Lower leg skin (tissue), 4 donors: ENCODE measurements at regions not wholly inside any gene's neighbourhood (a gene's known extent, or its start where the extent isn't known, plus 50 kb on each side); places are given as distances from the start of the nearest gene placed in this dataset.

Source experiments
- DNase-seq, 2 donors: peaks; one replicate each; pipeline ENCODE4 v3.0.0-alpha.2; 2019; ENCODE audit warnings: low spot score in 2 of 2
- H3K4me3 ChIP-seq: fragments of 200-600 bp; sonication (generic); 2 replicates; pipeline ENCODE4 v1.5.1; 2017; ENCODE audit warnings: mild to moderate bottlenecking, low read depth; ENCODE audit not compliant: poor library complexity, severe bottlenecking
- CTCF ChIP-seq, 3 donors: fragments of 450-650 bp; IDR thresholded peaks; one replicate each; pipeline ENCODE4 v1.5.1; 2016; ENCODE audit warnings: antibody characterized with exemption in 3 of 3, mild to moderate bottlenecking in 3 of 3, moderate library complexity in 2 of 3
- POLR2A ChIP-seq, 2 donors: fragments of 450-650 bp; IDR thresholded peaks; one replicate each; pipeline ENCODE4 v1.6.1; 2016 to 2017; ENCODE audit warnings: antibody characterized with exemption in 2 of 2, mild to moderate bottlenecking in 1 of 2, moderate library complexity in 1 of 2
- WGBS, 2 donors: methylation state at CpG; one replicate each; pipeline ENCODE4 v1.1.5; 2018; 5-methylcytosine and 5-hydroxymethylcytosine counted together
- intact Hi-C: fragments of 100-400 bp; cut with DNase I; formaldehyde crosslinking; loops from one replicate; pipeline ENCODE4 v1.15.0; 2023; ENCODE audit warnings: low total_unique reads

GRCh38 chr20:40186826-40187225, 502.2 kb downstream of the MAFB start:
- 69 to 72% methylated on average over 2 of the region's 2 CpGs for WGBS, 2 donors
- intact Hi-C loops: no loop called here
- no peak overlapping the region for H3K4me3 ChIP-seq
- DNase-seq: no peak
- TF ChIP-seq POLR2A (IDR thresholded peaks at IDR 0.05) (no peak), CTCF (IDR thresholded peaks at IDR 0.05) (no peak)

- no peak for TF ChIP-seq POLR2A (IDR thresholded peaks at IDR 0.05)
- TF ChIP-seq CTCF (IDR thresholded peaks at IDR 0.05): no peak
- 66 to 77% methylated on average over 3 of the region's 3 CpGs for WGBS, 2 donors
- intact Hi-C loops: no loop called here
- no peak overlapping the region for H3K4me3 ChIP-seq
- DNase-seq: no peak
These were observed 507.4 kb downstream of the MAFB start for GRCh38 chr20:40181676-40182075.

- intact Hi-C loops: no loop called here
- WGBS, 2 donors: 52 to 68% methylated on average over 4 of the region's 4 CpGs
- TF ChIP-seq CTCF (IDR thresholded peaks at IDR 0.05) (no peak), POLR2A (IDR thresholded peaks at IDR 0.05) (no peak)
- peak; percentile 62 to 86 for DNase-seq
- no peak overlapping the region for H3K4me3 ChIP-seq
These were observed 512.8 kb downstream of the MAFB start for GRCh38 chr20:40176098-40176841.

- TF ChIP-seq CTCF (IDR thresholded peaks at IDR 0.05) (no peak), POLR2A (IDR thresholded peaks at IDR 0.05) (no peak)
- no peak for DNase-seq
- no peak overlapping the region for H3K4me3 ChIP-seq
- 74 to 75% methylated on average over 1 of the region's 1 CpG for WGBS, 2 donors
- intact Hi-C loops: no loop called here
These were observed 513.7 kb downstream of the MAFB start for GRCh38 chr20:40175296-40175695.

- no peak overlapping the region for H3K4me3 ChIP-seq
- intact Hi-C loops: no loop called here
- TF ChIP-seq CTCF (IDR thresholded peaks at IDR 0.05): no peak
- no peak for TF ChIP-seq POLR2A (IDR thresholded peaks at IDR 0.05)
- WGBS, 2 donors: 49 to 57% methylated on average over 5 of the region's 5 CpGs
- no peak for DNase-seq
These were observed 515.2 kb downstream of the MAFB start for GRCh38 chr20:40173872-40174271.
